HEK293 (cell line): ENCODE measurements at regions not wholly inside any gene's neighbourhood (a gene's known extent, or its start where the extent isn't known, plus 50 kb on each side); places are given as distances from the start of the nearest gene placed in this dataset.
A peak's percentile ranks its signal among the peaks of the same experiment; 100 is the strongest.

Source experiments
- CTCF ChIA-PET: fragments of 350-600 bp; formaldehyde crosslinking; extraction: SDS; loops from one replicate; lab custom pipeline; 2021; ENCODE audit warnings: antibody characterized with exemption; lab: Yijun Ruan, JAX
- POLR2A ChIA-PET: fragments of 300-600 bp; formaldehyde crosslinking; extraction: SDS; loops from one replicate; lab custom pipeline; 2020; ENCODE audit warnings: antibody characterized with exemption, inconsistent platforms; lab: Yijun Ruan, JAX
- H3K27ac ChIP-seq: fragments of 200-500 bp; sonication (Bioruptor generic); 2 replicates; pipeline ENCODE4 v1.5.1; 2014; ENCODE audit warnings: low read depth, low read length, control low read depth, inconsistent platforms; ENCODE audit errors: extremely low read depth
- H3K36me3 ChIP-seq, 2 experiments: fragments of 200-500 bp in 1 of 2; sonication (Bioruptor generic) in 1 of 2; 1 replicate in 1 of 2; 2 replicates in 1 of 2; pipeline ENCODE4 v1.5.1; 2014 to 2017; ENCODE audit warnings: inconsistent platforms in 2 of 2, low read length in 2 of 2; ENCODE audit not compliant: control insufficient read depth in 2 of 2, insufficient read depth in 1 of 2
- H3K4me1 ChIP-seq: fragments of 200-500 bp; sonication (Bioruptor generic); 2 replicates; pipeline ENCODE4 v1.5.1; 2014; ENCODE audit warnings: mild to moderate bottlenecking, low read length, inconsistent platforms; ENCODE audit not compliant: control insufficient read depth, insufficient read depth
- H3K4me3 ChIP-seq: 2 replicates; pipeline ENCODE4 v1.5.1; 2011; ENCODE audit warnings: low read depth, mild to moderate bottlenecking, control low read depth, low read length, moderate library complexity
- H3K9me3 ChIP-seq: fragments of 200-500 bp; sonication (Bioruptor generic); 2 replicates; pipeline ENCODE4 v1.5.1; 2014; ENCODE audit warnings: low read depth, low read length, inconsistent platforms; ENCODE audit not compliant: control insufficient read depth, insufficient read depth
- GLIS1 ChIP-seq: fragments of 450-650 bp; formaldehyde crosslinking; IDR thresholded peaks from 2 replicates; pipeline ENCODE4 v1.5.1; 2016; ENCODE audit warnings: missing biosample characterization, missing genetic modification characterization
- IKZF3 ChIP-seq: fragments of 450-650 bp; IDR thresholded peaks from 2 replicates; pipeline ENCODE4 v1.5.0; 2018; ENCODE audit warnings: missing biosample characterization, mild to moderate bottlenecking, missing genetic modification characterization, moderate library complexity
- KLF9 ChIP-seq: fragments of 450-650 bp; formaldehyde crosslinking; IDR thresholded peaks from 2 replicates; pipeline ENCODE4 v1.5.1; 2016; ENCODE audit warnings: missing biosample characterization, missing genetic modification characterization, low read depth
- PBX3 ChIP-seq: sonication (generic); formaldehyde crosslinking; IDR thresholded peaks from 2 replicates; pipeline ENCODE4 v1.8.1; 2022; ENCODE audit warnings: mild to moderate bottlenecking, moderate library complexity, missing genetic modification reagents
- PRDM1 ChIP-seq: fragments of 450-650 bp; formaldehyde crosslinking; IDR thresholded peaks from 2 replicates; pipeline ENCODE4; 2016; ENCODE audit warnings: missing biosample characterization, missing genetic modification characterization
- PRDM10 ChIP-seq: fragments of 450-650 bp; formaldehyde crosslinking; IDR thresholded peaks from 2 replicates; pipeline ENCODE4 v1.5.1; 2016; ENCODE audit warnings: missing biosample characterization, missing genetic modification characterization
- RBAK ChIP-seq: fragments of 450-650 bp; formaldehyde crosslinking; IDR thresholded peaks from 2 replicates; pipeline ENCODE4 v1.5.1; 2016; ENCODE audit warnings: missing biosample characterization, missing genetic modification characterization
- ZFP37 ChIP-seq: fragments of 450-650 bp; formaldehyde crosslinking; IDR thresholded peaks from 2 replicates; pipeline ENCODE4 v1.5.1; 2016; ENCODE audit warnings: missing biosample characterization, missing genetic modification characterization
- ZNF223 ChIP-seq: fragments of 450-650 bp; formaldehyde crosslinking; IDR thresholded peaks from 2 replicates; pipeline ENCODE4 v1.5.1; 2016; ENCODE audit warnings: missing biosample characterization, missing genetic modification characterization
- ZNF239 ChIP-seq: fragments of 450-650 bp; formaldehyde crosslinking; IDR thresholded peaks from 2 replicates; pipeline ENCODE4 v1.5.1; 2016; ENCODE audit warnings: missing biosample characterization, missing genetic modification characterization
- ZNF449 ChIP-seq: fragments of 450-650 bp; formaldehyde crosslinking; IDR thresholded peaks from 2 replicates; pipeline ENCODE4 v1.5.1; 2017; ENCODE audit warnings: missing biosample characterization, mild to moderate bottlenecking, missing genetic modification characterization, moderate library complexity
- ZNF521 ChIP-seq: fragments of 450-650 bp; formaldehyde crosslinking; IDR thresholded peaks from 2 replicates; pipeline ENCODE4 v1.5.1; 2017; ENCODE audit warnings: missing biosample characterization, mild to moderate bottlenecking, missing genetic modification characterization
- ZNF548 ChIP-seq: fragments of 450-650 bp; formaldehyde crosslinking; IDR thresholded peaks from 2 replicates; pipeline ENCODE4 v1.5.1; 2016; ENCODE audit warnings: missing biosample characterization, missing genetic modification characterization
- ZNF549 ChIP-seq: fragments of 450-650 bp; IDR thresholded peaks from 2 replicates; pipeline ENCODE4 v1.5.1; 2018; ENCODE audit warnings: missing biosample characterization, missing genetic modification characterization, mild to moderate bottlenecking, inconsistent platforms, moderate library complexity
- ZNF560 ChIP-seq: fragments of 450-650 bp; formaldehyde crosslinking; IDR thresholded peaks from 2 replicates; pipeline ENCODE4 v1.5.1; 2017; ENCODE audit warnings: missing biosample characterization, missing genetic modification characterization, borderline replicate concordance
- ZNF645 ChIP-seq: fragments of 450-650 bp; formaldehyde crosslinking; IDR thresholded peaks from 2 replicates; pipeline ENCODE4; 2016; ENCODE audit warnings: missing biosample characterization, missing genetic modification characterization
- ZNF785 ChIP-seq: fragments of 450-650 bp; formaldehyde crosslinking; IDR thresholded peaks from 2 replicates; pipeline ENCODE4 v1.5.1; 2016; ENCODE audit warnings: missing biosample characterization, missing genetic modification characterization
- ZNF830 ChIP-seq: fragments of 450-650 bp; IDR thresholded peaks from 2 replicates; pipeline ENCODE4 v1.5.0; 2018; ENCODE audit warnings: missing biosample characterization, missing genetic modification characterization, low read depth, mild to moderate bottlenecking, moderate library complexity
- ZSCAN30 ChIP-seq: fragments of 450-650 bp; IDR thresholded peaks from 2 replicates; pipeline ENCODE4 v1.5.1; 2018; ENCODE audit warnings: missing biosample characterization, mild to moderate bottlenecking, missing genetic modification characterization, moderate library complexity
- TF ChIP-seq, protein P1 (sequence below): fragments of 450-650 bp; formaldehyde crosslinking; IDR thresholded peaks from 2 replicates; pipeline ENCODE4 v1.5.1; 2017; ENCODE audit warnings: missing biosample characterization, missing genetic modification characterization

GRCh38 chr5:103346162-103346748, 87.7 kb downstream of the MACIR start:
- no peaks in the 10 kb centered on the region for H3K36me3 ChIP-seq
- no peak overlapping the region for H3K4me3 ChIP-seq
- H3K4me1 ChIP-seq: peaks cover 14% of the 10 kb centered on the region
- POLR2A ChIA-PET: no interaction called here
- peak; percentile 40; the same call in 1 of the 2 replicates for TF ChIP-seq GLIS1 (tag by site-specific recombination)
- no peak for TF ChIP-seq ZNF830
- CTCF ChIA-PET: interaction anchor here (0.6 to 0.8 kb wide), 2 partner anchors 9 to 461 kb away, joined by 3 read pairs; no protein-coding TSS in a partner anchor
- H3K9me3 ChIP-seq: no peaks in the 10 kb centered on the region
- no peak overlapping the region for H3K27ac ChIP-seq

DNA sequence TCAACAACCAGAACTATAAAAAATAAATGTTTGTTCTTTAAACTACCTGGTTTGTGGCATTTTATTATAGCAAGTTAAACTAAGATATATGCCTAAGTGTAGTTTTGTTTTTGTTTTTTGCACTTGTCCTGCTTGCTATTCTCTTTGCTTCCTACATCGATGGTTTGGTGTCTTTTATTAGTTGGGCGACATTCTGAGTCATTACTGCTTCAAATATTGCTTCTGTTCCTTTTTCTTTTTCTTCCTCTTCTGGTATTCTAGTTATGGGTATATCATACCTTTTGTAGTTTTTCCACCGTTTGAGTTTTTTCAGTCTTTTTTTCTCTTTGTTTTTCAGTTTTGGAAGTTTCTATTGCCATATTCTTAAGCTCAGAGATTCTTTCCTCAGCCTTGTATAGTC, 86.9 kb downstream of the MACIR start:
- no peaks in the 10 kb centered on the region for H3K36me3 ChIP-seq
- TF ChIP-seq ZNF549 (tag by site-specific recombination) (peak; percentile 66; the same call in 1 of the 2 replicates), ZNF449 (no peak)
- no peak overlapping the region for H3K27ac ChIP-seq
- no peaks in the 10 kb centered on the region for H3K9me3 ChIP-seq
- no peak overlapping the region for H3K4me3 ChIP-seq
- peaks cover 14% of the 10 kb centered on the region for H3K4me1 ChIP-seq
- ChIA-PET CTCF (interaction anchor here (0.6 to 0.8 kb wide), 2 partner anchors 10 to 462 kb away, joined by 3 read pairs; no protein-coding TSS in a partner anchor), POLR2A (no interaction called here)

- POLR2A ChIA-PET: no interaction called here
- TF ChIP-seq ZNF548 (tag by site-specific recombination) (no peak), KLF9 (tag by site-specific recombination) (no peak), PRDM1 (no peak), RBAK (tag by site-specific recombination) (no peak), ZNF560 (no peak), ZNF521 (no peak), ZFP37 (tag by site-specific recombination) (no peak), ZNF785 (tag by site-specific recombination) (no peak), ZNF645 (tag by site-specific recombination) (no peak), IKZF3 (tag by site-specific recombination) (no peak), PBX3 (CRISPR knock-in tag) (no peak), PRDM10 (tag by site-specific recombination) (no peak), ZNF239 (tag by site-specific recombination) (no peak), ZSCAN30 (tag by site-specific recombination) (no peak), ZNF223 (no peak)
- TF ChIP-seq, protein P1, sequence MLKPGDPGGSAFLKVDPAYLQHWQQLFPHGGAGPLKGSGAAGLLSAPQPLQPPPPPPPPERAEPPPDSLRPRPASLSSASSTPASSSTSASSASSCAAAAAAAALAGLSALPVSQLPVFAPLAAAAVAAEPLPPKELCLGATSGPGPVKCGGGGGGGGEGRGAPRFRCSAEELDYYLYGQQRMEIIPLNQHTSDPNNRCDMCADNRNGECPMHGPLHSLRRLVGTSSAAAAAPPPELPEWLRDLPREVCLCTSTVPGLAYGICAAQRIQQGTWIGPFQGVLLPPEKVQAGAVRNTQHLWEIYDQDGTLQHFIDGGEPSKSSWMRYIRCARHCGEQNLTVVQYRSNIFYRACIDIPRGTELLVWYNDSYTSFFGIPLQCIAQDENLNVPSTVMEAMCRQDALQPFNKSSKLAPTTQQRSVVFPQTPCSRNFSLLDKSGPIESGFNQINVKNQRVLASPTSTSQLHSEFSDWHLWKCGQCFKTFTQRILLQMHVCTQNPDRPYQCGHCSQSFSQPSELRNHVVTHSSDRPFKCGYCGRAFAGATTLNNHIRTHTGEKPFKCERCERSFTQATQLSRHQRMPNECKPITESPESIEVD: no peak
- TF ChIP-seq, all 188 proteins: peak for 0
- Histone ChIP-seq H3K36me3 (no peaks in the 10 kb centered on the region), H3K27ac (no peak overlapping the region), H3K9me3 (no peaks in the 10 kb centered on the region), H3K4me3 (no peak overlapping the region), H3K4me1 (peaks cover 5% of the 10 kb centered on the region; the same call in 1 of the 2 replicates)
- CTCF ChIA-PET: no interaction called here
Observed at GRCh38 chr5:103340717-103341388, 82.3 kb downstream of the MACIR start.
